Lung (tissue), 11 donors: ENCODE measurements at regions not wholly inside any gene's neighbourhood (a gene's known extent, or its start where the extent isn't known, plus 50 kb on each side); places are given as distances from the start of the nearest gene placed in this dataset.

Experiments used
- ATAC-seq: fragments of 200-7000 bp; cut with Tn5 transposase; one replicate; pipeline ENCODE4 v1.9.1; 2020; ENCODE audit warnings: moderate number of reproducible peaks; ENCODE audit not compliant: insufficient read depth, low FRiP score
- DNase-seq, 3 donors: peaks; one replicate each; pipeline ENCODE4 v3.0.0-alpha.2; 2013 to 2017
- H3K27ac ChIP-seq, 2 donors: one replicate each; pipeline ENCODE4 v1.5.1; 2013; ENCODE audit warnings: mild to moderate bottlenecking in 2 of 2, moderate library complexity in 2 of 2, control low read depth in 1 of 2, inconsistent platforms in 1 of 2, low read depth in 1 of 2, low read length in 1 of 2
- H3K27me3 ChIP-seq, 3 donors: one replicate each; pipeline ENCODE4 v1.5.1; 2013; ENCODE audit warnings: low read length in 2 of 3; ENCODE audit not compliant: control insufficient read depth in 3 of 3, insufficient read depth in 3 of 3
- H3K36me3 ChIP-seq, 4 donors: one replicate each; pipeline ENCODE4 v1.5.1; 2013; ENCODE audit warnings: low read length in 4 of 4, mild to moderate bottlenecking in 1 of 4, moderate library complexity in 1 of 4; ENCODE audit not compliant: control insufficient read depth in 4 of 4, insufficient read depth in 4 of 4
- H3K4me1 ChIP-seq, 5 donors: one replicate each; pipeline ENCODE4 v1.5.1; 2013; ENCODE audit warnings: low read length in 5 of 5, mild to moderate bottlenecking in 2 of 5, moderate library complexity in 1 of 5; ENCODE audit not compliant: control insufficient read depth in 5 of 5, insufficient read depth in 5 of 5
- H3K4me3 ChIP-seq: one replicate; pipeline ENCODE4 v1.5.1; 2013; ENCODE audit warnings: mild to moderate bottlenecking, control low read depth, moderate library complexity
- H3K9ac ChIP-seq, 2 donors: one replicate each; pipeline ENCODE4 v1.5.1; 2013; ENCODE audit warnings: low read length in 2 of 2, control low read depth in 1 of 2; ENCODE audit not compliant: insufficient read depth in 1 of 2
- H3K9me3 ChIP-seq, 4 donors: one replicate each; pipeline ENCODE4 v1.5.1; 2013; ENCODE audit warnings: low read length in 3 of 4, mild to moderate bottlenecking in 1 of 4, moderate library complexity in 1 of 4; ENCODE audit not compliant: control insufficient read depth in 4 of 4, insufficient read depth in 3 of 4
- CTCF ChIP-seq: IDR thresholded peaks from 2 replicates; pipeline ENCODE4 v1.5.1; 2012; ENCODE audit warnings: mild to moderate bottlenecking; ENCODE audit errors: control extremely low read depth, extremely low read depth
- WGBS, 2 donors: extraction: QIAGEN DNeasy Blood & Tissue Kit; methylation state at CpG; one replicate each; pipeline ENCODE4 v1.1.7; 2013; 5-methylcytosine and 5-hydroxymethylcytosine counted together
- donor health status: control.
- donor health status: control.
- donor health status: Bipolar disorder and iron deficiency.
- donor health status: healthy.
- donor health status: DM: yes; HTN: yes; CAD: no.

- ATAC-seq = no peak
- no peak for TF ChIP-seq CTCF
- no peak overlapping the region for H3K9ac ChIP-seq
- WGBS, 2 donors = 73% methylated on average over 3 of the region's 3 CpGs
- no peak overlapping the region for H3K27ac ChIP-seq
- no peak for DNase-seq
- H3K4me3 ChIP-seq = no peak overlapping the region
- H3K36me3 ChIP-seq = no peaks in the 10 kb centered on the region
- H3K27me3 ChIP-seq = no peaks in the 10 kb centered on the region
- no peaks in the 10 kb centered on the region for H3K4me1 ChIP-seq
- no peaks in the 10 kb centered on the region for H3K9me3 ChIP-seq
Measured at GRCh38 chr18:65548316-65548715, 202.5 kb upstream of the CDH7 start.

- Histone ChIP-seq H3K27me3 (no peaks in the 10 kb centered on the region), H3K4me3 (no peak overlapping the region), H3K27ac (no peak overlapping the region), H3K36me3 (no peaks in the 10 kb centered on the region), H3K9me3 (no peaks in the 10 kb centered on the region), H3K4me1 (no peaks in the 10 kb centered on the region), H3K9ac (no peak overlapping the region)
- no peak for TF ChIP-seq CTCF
- no peak for ATAC-seq
- no peak for DNase-seq
Measured at GRCh38 chr18:65547046-65547445, 203.8 kb upstream of the CDH7 start.

GRCh38 chr18:65544701-65545100 lies 206.1 kb upstream of the CDH7 start:
- WGBS, 2 donors = 81 to 90% methylated on average over 6 of the region's 6 CpGs
- no peak overlapping the region for H3K27ac ChIP-seq
- peak in 1 of 3 donors; percentile 10 for DNase-seq
- TF ChIP-seq CTCF = no peak
- no peak for ATAC-seq
- no peak overlapping the region for H3K9ac ChIP-seq
- H3K4me1 ChIP-seq = no peaks in the 10 kb centered on the region
- no peaks in the 10 kb centered on the region for H3K9me3 ChIP-seq
- H3K27me3 ChIP-seq = no peaks in the 10 kb centered on the region
- no peaks in the 10 kb centered on the region for H3K36me3 ChIP-seq
- no peak overlapping the region for H3K4me3 ChIP-seq

- Histone ChIP-seq H3K4me3 (no peak overlapping the region), H3K36me3 (no peaks in the 10 kb centered on the region), H3K27me3 (no peaks in the 10 kb centered on the region), H3K9me3 (peaks cover 0 to 3% (median under 1%) of the 10 kb centered on the region in 4 donors), H3K9ac (no peak overlapping the region), H3K4me1 (no peaks in the 10 kb centered on the region), H3K27ac (no peak overlapping the region)
- DNase-seq = peak in 1 of 3 donors; percentile 0
- ATAC-seq = no peak
- no peak for TF ChIP-seq CTCF
- 70 to 72% methylated on average over 4 of the region's 4 CpGs for WGBS, 2 donors
Measured at GRCh38 chr18:65527879-65528633, 222.8 kb upstream of the CDH7 start.
